GM20431 (cell line): ENCODE measurements at regions not wholly inside any gene's neighbourhood (a gene's known extent, or its start where the extent isn't known, plus 50 kb on each side); places are given as distances from the start of the nearest gene placed in this dataset.

Experiments used
- in situ Hi-C: fragments of 300-500 bp; cut with MseI, MboI; formaldehyde crosslinking; loops from one replicate; pipeline ENCODE4 v1.15.0; 2020; ENCODE audit warnings: low sequenced_read_pairs; ENCODE audit not compliant: unreplicated experiment

DNA sequence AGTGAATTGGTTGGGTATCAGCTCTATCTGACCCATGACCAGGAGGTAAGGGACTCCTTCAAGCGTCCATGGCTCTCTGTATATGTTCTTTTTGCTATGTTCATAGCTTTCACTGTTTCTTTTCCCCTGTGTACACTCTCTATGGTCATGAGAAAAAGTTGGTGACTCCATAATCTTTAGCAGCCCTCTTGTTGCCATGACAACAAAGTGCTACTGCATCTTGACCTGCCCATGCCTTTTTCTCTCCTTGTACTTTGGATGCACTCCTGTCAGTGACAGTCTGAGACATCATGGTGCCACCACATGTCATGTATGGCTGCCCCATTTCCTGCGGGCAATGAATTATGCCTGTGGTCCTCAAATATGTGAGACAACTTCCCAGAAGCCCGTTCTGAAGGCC lies 280.2 kb downstream of the TMEM121 start:
- in situ Hi-C loops = no loop called here

GRCh38 chr14:105817971-105818711 lies 291.8 kb downstream of the TMEM121 start:
- in situ Hi-C loops = no loop called here

DNA sequence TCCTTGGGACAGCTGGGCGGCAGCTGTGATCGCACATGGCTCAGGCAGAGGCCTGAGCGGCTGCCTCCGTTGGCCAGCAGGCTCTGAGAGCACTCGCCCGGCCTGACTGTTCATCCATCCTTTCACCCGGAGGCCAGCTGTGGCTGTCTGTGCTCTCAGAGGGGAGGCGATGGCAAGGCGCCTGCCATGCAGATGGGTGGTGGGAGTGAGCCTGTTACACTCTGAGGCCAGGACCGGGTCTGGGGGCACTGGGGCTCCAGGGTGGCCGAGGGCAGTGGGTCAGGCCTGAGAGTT lies 292.3 kb downstream of the TMEM121 start:
- in situ Hi-C loops = no loop called here

DNA sequence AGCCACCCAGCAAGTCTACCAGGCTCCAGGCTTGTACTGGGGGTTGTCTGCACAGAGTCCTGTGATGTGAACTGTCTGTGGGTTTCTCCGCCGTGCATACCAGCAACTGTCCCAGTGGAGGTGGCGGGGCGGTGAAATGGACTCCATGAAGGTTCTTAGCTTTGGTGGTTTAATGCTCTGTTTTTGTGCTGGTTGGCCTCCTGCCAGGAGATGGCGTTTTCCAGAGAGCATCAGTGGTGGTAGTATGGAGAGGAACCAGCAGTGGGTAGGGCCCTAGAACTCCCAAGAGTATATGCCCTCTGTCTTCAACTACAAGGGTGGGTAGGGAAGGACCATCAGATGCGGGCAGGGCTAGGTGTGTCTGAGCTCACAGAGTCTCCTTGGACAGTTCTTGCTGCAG lies 303.8 kb downstream of the TMEM121 start:
- in situ Hi-C loops = loop anchor here (25.0 kb wide), 2 partner anchors 232 to 293 kb away; partner anchors contain the start of gene TMEM121

DNA sequence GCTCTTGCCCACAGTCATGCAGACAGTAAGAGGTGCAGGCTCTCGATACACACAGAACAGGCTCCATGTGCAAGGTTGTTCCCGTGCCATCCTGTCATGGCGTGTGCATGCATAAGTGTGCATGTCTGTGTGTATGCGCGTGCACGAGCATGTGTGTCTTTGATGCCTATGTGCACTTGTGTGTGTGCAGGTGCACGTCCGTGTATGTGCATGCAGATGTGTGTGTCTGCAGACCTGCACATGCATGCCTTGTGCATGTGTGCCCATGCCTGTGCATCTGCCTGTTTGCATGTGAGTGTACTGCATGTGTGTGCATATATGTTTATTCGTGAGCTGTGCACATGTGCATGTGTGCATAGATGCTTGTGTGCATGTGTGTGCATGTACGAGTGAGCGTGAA lies 309.8 kb downstream of the TMEM121 start:
- in situ Hi-C loops = loop anchor here (25.0 kb wide), 2 partner anchors 226 to 299 kb away; partner anchors contain the start of gene TMEM121

DNA sequence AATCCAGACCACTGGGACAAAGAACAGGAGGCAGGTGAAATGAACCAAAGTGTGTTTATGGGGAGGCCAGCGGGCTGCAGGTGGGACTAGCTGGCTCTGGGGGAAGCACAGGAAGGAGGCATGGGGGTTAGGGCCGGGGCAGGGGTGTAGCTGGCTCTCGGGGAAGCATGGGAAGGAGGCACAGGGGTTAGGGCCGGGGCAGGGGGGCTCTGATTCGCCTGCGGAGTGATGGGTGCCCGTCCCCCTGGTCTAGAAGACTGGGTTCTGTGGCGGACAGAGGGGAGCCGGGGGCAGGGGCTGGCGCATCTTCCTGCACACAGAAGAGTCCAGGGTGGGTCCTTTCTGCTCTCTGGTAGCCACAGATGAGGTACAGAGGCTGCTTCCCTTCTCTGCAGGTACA lies 310.3 kb downstream of the TMEM121 start:
- in situ Hi-C loops = loop anchor here (25.0 kb wide), 2 partner anchors 226 to 299 kb away; partner anchors contain the start of gene TMEM121

DNA sequence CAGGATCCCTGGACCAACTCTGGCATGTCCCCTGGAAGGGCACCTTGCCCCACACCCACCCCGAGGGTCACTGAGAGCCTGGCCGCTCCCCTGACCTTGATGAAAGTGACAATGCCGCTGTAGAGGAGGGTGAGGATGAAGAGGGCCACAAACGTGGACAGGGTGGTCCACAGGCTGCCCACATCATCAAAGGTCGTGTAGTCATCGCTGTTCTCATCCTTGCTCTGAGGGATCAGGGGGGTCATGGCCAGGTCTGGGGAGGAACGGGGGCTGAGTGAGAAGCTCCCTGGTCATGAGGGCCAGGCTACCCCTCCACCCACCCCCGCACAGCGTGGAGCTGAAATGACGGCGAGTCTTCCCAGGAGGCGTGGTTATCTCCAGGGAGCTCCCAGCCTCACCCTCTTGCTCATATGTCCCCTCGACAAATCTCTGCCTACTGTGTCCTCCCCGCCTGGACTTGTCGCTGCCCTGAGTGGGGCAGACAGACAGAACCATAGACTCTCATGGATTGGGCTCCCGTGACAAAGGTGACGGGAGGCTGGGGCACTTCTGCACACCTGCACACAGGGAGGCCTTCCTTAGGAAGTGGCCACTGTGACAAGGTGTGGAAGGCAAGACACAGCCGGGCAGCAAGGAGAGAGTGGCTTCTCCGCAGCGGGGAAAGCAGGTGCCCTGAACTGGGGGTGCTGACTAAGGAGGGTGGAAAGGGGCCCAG lies 311.1 kb downstream of the TMEM121 start:
- in situ Hi-C loops = loop anchor here (25.0 kb wide), 2 partner anchors 225 to 300 kb away; partner anchors contain the start of gene TMEM121

- in situ Hi-C loops = loop anchor here (25.0 kb wide), 2 partner anchors 224 to 301 kb away; partner anchors contain the start of gene TMEM121
These were observed 311.7 kb downstream of the TMEM121 start for GRCh38 chr14:105838107-105838506.

- in situ Hi-C loops = loop anchor here (25.0 kb wide), 2 partner anchors 223 to 302 kb away; partner anchors contain the start of gene TMEM121
These were observed 312.4 kb downstream of the TMEM121 start for GRCh38 chr14:105838591-105839424.

DNA sequence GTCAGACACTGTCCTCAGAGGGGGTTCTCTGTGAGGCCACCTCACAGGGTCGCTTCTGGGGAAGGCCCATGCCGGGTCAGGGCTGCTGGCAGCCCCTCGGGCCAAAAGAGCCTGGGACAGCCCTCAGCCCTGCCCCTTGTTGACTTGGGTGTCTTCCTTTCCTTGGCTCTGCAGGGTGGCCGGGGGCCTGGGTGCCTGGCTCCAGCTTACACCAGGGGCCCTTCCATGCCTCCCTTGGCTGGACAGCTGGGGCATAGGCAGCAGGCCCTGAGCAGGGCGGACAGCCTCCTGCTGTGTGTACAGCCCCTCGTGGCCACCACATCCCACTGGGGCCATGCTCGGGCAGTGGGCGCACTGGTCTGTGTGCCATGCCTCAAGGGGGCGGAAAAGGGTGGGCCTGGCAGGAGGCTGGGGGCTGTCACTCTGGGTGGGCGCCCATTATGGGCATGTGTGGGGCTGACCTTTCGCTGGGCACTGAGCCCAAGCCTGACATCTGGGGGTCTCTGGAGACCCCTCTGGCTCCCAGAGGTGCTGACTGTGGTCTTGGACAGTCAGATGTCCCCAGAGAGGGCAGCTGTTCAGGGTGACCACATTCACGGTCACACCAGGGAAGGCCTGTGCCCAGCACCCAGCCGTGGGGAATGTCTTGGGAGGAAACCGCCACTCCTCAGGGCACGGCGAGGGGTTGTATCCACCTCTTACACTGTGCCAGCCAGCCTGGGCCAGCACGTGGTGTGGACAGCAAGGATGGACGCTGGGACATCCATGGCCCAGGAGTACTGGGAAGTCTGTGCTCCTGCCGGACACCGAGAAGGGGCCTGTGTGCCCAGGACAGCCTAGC lies 313.3 kb downstream of the TMEM121 start:
- in situ Hi-C loops = loop anchor here (25.0 kb wide), 2 partner anchors 223 to 302 kb away; partner anchors contain the start of gene TMEM121

DNA sequence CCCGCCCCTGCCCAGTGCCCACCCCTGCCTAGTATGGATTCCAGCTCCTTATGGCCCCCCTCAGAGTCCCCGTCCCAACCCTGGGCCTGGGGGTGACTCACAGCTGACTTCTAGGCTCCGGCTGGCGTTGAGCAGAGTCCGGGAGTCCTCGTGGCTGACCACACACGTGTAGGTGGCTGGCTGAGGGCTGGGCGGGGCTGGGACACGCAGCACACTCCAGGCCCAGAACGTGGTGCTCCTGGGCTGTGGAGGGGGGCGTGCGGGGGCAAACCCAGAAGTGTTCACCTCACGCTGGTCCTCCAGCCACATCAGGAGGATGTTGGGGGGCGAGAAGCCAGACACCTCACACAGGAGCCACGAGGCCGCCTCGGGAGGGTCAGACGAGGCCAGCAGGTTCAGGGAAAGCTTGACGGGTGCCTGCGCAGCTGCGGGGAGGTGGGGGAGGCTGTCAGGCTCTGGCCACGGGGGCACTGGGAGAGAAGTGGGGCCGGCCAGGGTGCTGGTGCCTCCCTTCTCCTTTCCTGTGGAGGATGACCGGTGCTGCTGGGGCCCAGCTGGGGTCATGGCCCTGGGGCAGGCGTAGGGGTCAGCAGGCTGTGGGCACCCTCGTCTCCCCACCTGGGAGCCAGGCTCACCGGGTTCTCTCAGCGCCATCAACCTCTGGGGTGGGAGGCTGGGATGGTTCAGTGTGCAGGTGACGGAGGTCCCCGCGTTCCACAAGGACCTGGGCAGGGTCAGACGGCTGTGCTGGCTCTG lies 314.1 kb downstream of the TMEM121 start:
- in situ Hi-C loops = loop anchor here (25.0 kb wide), 2 partner anchors 222 to 303 kb away; partner anchors contain the start of gene TMEM121

DNA sequence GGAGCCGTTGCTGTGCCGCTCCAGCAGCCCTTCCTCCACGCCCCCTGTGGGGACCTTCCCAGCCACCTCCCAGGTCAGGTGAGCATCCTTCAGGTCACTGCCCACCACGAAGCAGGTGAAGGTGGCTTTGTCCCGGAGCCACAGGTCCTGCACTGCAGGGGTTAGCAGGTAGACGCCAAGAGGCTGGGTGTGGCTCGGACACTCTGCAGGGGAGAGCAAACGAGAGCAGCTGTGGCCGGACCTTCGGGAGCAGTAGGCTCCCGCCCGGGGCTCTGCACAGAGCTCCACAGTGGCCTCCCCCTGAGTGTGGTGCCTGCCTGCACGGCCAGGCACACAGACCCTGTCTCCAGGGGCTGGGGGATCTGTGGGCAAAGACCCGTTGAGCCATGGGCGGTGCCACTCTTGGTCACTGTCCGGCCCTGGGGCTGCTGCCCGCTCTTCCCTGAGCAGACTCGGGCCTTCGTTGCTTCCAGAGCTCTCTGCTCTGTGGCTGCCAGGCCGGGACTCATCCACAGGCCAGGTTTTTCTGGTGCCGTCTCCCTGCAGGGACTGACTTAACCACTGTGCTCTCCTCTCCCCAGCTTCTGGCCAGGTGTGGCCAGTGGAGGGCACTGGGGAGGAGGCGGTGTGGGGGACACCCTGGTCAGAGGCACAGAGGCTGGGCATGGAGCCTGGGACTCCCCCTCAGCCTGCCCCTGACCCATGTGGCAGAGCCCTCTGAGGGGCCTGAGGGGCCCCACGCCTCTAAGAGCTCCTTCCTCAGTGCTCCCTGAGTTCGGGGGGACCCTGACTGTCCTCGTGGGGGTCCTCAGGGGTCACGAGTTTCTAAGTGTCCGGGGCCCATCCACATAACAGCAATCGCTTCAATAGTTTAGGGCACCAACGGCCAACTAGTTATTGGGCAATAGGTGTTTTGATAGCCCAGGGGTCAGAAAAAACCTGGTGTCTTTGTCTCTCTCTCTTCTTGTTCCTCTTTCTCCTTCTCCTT lies 314.9 kb downstream of the TMEM121 start:
- in situ Hi-C loops = loop anchor here (25.0 kb wide), 2 partner anchors 221 to 304 kb away; partner anchors contain the start of gene TMEM121

DNA sequence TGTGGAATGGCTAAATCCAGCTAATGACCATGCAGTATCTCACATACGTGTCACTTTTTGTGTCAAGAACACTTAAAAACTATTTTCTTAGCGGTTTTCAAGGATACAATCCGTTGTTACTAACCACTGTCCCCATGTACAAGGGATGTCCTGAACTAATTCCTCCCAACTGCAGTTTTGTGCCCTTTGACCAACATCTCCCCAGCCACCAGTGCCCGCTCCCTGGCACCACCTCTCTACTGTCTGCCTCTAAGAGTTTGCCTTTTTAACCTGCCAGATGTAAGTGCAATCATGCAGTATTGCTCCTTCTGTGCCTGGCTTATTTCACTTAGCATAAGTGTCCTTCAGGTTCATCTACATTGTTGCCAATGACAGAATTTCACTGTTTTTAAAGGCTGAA lies 315.7 kb downstream of the TMEM121 start:
- in situ Hi-C loops = loop anchor here (25.0 kb wide), 2 partner anchors 220 to 305 kb away; partner anchors contain the start of gene TMEM121

GRCh38 chr14:105843444-105844046 lies 317.2 kb downstream of the TMEM121 start:
- in situ Hi-C loops = loop anchor here (25.0 kb wide), 2 partner anchors 219 to 306 kb away; partner anchors contain the start of gene TMEM121

GRCh38 chr14:105844047-105844630 lies 317.8 kb downstream of the TMEM121 start:
- in situ Hi-C loops = loop anchor here (25.0 kb wide), 2 partner anchors 218 to 307 kb away; partner anchors contain the start of gene TMEM121
